Ovary (tissue), 3 donors: ENCODE measurements at regions not wholly inside any gene's neighbourhood (a gene's known extent, or its start where the extent isn't known, plus 50 kb on each side); places are given as distances from the start of the nearest gene placed in this dataset.

ENCODE experiments used
- EP300 ChIP-seq: sonication (generic); formaldehyde crosslinking; IDR thresholded peaks from one replicate; pipeline ENCODE4 v1.6.1; 2017; ENCODE audit warnings: antibody characterized with exemption
- POLR2A ChIP-seq: fragments of 450-650 bp; IDR thresholded peaks from one replicate; pipeline ENCODE4 v1.6.1; 2017; ENCODE audit warnings: antibody characterized with exemption, mild to moderate bottlenecking, moderate library complexity
- TF ChIP-seq, protein P1 (sequence below), 3 donors: fragments of 450-650 bp in 2 of 3; fragments of 200-600 bp in 1 of 3; IDR thresholded peaks; one replicate each; pipeline versions ENCODE4 v1.5.1 to v1.8.0; 2016 to 2022; ENCODE audit warnings: antibody characterized with exemption in 3 of 3, mild to moderate bottlenecking in 1 of 3
- donor health status: DM: no; HTN: no; CAD: no.

DNA sequence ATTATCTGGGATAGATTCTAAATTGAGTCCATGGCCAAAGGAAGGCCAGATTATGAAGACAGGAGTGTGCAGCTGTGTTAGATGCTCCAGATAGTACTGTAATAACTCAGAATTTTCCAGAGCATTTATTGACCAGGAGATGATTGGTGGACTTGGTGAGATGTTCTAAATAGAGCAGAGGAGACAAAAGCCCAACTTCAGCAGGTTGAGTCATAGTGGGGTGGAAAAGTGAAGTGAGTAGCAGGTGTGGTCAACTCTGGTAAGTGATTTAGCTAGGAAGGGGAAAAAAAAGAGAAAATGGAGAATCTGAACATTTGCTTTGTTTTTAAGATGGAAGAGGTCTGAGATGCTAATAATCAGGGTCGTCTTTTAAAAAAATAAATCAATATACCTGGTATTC lies 227.4 kb downstream of the TMEM200A start:
- TF ChIP-seq, protein P1, sequence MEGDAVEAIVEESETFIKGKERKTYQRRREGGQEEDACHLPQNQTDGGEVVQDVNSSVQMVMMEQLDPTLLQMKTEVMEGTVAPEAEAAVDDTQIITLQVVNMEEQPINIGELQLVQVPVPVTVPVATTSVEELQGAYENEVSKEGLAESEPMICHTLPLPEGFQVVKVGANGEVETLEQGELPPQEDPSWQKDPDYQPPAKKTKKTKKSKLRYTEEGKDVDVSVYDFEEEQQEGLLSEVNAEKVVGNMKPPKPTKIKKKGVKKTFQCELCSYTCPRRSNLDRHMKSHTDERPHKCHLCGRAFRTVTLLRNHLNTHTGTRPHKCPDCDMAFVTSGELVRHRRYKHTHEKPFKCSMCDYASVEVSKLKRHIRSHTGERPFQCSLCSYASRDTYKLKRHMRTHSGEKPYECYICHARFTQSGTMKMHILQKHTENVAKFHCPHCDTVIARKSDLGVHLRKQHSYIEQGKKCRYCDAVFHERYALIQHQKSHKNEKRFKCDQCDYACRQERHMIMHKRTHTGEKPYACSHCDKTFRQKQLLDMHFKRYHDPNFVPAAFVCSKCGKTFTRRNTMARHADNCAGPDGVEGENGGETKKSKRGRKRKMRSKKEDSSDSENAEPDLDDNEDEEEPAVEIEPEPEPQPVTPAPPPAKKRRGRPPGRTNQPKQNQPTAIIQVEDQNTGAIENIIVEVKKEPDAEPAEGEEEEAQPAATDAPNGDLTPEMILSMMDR (IDR thresholded peaks at IDR 0.05) = no peak
- TF ChIP-seq EP300 (no peak), POLR2A (no peak)
